NCI-H2171 (cell line): ENCODE measurements at regions not wholly inside any gene's neighbourhood (a gene's known extent, or its start where the extent isn't known, plus 50 kb on each side); places are given as distances from the start of the nearest gene placed in this dataset.
"Not testable (repeated sequence)": the region's sequence is repeated elsewhere in the genome, so short reads cannot be mapped to it uniquely, and the experiment has no call there.

ENCODE experiments used
- DNase-seq: peaks from one replicate; lab custom pipeline; 2025; lab: John Stamatoyannopoulos, UW

DNA sequence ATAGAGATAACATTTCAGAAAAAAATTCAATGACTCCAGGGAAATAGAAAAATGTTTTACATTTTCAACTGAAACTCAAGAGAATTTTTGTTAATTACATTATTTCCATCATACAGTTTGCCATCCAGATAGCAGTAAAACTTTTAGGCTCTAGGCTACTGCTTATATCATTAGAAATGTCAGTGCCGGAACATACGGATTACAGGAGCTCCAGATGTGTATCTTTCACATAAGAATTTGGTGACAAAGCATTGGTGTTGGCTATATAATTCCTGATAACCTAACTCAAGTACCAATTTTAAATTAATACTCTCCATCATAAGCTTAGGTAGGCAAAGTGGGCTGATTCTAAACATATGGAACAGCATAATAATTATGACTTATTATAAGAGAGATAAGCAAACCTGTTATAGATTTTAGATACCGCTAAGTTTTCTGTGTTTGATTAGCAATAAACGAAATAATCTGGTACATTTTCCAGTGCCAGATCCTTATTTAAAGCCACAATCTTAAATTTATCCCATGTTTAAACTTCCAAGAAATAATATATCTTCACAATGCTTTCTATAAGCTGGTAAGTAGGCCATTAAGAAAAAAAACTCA is 637.9 kb downstream of the NXPH1 start:
- DNase-seq: no peak

DNA sequence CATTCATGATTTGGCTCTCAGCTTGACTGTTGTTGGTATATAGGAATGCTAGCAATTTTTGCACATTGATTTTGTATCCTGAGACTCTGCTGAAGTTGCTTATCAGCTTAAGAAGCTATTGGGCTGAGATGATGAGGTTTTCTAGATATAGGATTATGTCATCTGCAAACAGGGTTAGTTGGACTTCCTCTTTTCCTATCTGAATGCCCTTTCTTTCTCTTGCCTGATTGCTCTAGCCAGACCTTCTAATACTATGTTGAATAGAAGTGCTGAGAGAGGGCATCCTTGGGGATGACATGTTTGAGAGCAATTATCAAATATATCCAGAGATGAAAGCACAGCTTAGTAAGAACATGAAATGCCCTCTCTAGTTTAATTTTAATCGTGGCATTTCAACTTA is 642.4 kb downstream of the NXPH1 start:
- not testable (repeated sequence) for DNase-seq

DNA sequence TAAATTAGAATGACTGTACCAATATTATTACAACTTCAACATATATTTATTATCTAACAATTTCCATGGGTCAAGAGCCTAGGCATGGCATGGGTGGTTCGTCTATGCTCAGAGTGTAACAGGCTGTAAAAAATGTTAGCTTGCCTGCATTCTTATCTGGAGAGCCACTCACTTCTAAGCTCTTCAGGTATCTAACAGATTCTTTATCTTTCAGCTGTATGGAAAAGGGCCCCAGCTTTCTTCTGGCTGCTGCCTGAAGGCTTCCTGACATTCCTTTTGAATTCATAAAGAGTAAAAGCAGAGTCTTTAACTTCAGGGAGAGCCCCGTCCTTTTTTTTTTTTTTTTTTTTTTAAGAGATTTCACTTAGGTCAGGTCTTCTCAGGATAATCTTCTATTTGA is 648.8 kb downstream of the NXPH1 start:
- no peak for DNase-seq

DNA sequence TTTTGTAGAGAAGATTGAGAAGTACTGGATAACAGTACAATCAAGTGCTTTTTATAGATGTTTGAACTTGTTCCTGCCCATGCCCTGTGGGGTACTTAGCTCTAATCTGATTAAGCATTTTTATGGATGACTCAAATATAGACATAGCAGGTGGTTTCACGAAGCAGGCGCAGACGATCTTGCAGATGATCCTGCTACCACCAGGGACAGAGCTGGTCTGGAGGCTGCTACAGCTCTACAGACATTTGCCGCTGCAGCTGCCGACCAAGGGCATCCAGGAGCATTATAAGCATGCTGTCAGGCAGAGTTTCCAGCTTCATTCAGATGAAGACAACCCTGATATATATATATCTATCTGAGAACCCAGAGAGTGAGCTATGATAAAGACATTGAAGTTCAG is 650.4 kb downstream of the NXPH1 start:
- no peak for DNase-seq

DNA sequence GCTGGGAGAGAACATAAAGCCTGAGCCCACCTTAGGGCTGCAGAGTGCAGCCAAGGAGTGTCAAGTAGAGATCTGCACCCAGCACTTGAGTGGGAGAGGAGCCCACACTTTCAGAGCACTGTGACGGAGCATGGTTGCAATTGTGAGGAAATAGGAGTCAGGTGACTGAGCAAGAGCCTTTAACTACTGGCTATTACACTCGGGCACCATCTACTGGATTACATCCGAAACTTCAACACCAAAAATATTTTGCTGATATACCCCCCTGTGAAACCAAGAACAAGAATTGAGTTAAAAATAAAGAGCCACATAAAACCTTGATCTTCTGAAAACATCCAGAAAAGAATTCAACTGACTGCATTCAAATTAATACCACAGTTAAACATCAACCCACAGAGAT is 657.9 kb downstream of the NXPH1 start:
- DNase-seq: peak; percentile 0

DNA sequence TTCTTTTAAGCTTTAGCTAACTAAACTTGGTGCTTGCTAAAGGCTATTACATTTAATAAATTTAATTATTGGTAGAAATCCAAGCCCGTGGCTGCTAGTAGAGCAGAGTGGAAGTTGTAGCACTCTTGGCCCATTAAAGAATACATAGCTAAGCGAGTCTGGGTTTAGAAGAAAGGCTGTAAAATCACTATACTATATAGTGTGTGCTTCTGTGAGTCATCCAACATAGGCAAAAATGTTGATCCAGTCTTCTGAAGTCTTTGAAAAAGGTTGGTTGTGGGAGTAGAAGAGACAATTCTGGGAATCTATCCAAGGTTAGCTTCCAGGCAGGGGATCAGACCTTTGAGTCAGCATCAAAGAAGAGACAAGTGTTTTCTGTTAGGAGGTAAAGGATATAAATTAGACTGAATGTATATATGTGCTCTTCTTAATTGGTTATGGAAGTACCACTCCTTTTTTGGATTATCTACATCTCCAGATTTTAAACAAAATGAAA is 664.2 kb downstream of the NXPH1 start:
- no peak for DNase-seq

DNA sequence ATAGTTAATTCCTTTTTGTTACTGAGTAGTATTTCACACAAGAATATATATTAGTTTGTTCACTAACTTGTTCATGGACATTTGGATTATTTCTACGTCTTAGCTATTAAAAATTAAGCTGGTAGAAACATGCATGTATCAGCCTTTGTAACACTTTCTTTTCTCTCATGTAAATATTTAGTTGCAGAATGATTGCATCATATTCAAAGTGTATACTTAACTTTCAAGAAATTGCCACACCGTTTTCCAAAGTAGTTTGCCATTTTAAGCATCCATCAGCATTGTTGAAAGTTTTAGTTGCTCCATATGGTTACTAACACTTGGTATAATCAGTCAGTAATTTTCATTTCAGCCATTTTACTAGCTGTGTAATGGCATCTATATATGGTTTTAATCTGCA is 666.9 kb downstream of the NXPH1 start:
- DNase-seq: no peak

DNA sequence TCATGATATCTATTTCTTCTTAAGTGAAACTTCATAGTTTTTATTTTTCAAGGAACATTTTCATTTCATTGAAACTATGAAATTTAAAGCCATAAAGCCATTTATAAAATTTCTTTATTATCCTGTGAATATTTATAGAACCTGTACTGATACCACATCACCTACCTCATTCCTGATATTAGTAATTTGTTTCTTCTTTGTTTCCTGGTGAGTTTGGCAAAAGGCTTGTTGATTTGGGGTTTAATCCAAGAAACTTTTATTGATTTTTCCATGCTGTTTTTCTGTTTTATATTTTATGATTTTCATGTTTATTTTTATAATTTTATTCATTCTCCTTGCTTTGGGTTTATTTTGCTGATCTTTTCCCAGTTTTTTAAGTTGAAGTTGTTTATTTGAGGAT is 669.4 kb downstream of the NXPH1 start:
- no peak for DNase-seq

DNA sequence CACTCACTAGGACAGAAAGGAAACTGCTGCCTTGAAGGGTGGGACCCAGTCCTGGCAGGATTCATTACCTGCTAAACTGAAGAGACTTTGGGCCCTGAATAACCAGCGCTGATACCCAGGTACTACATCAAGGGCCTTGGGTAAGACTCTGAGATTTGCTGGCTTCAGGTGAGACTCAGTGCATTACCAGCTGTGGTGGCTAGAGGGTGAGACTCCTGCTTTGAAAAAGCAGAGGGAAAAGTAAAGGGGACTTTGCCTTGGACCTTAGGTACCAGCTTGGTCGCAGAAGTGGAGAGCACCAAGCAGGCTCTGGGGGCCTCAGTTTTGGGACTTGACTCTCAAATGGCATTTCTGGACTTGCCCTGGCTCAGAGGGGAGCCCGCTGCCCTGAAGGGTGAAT is 673.3 kb downstream of the NXPH1 start:
- no peak for DNase-seq

DNA sequence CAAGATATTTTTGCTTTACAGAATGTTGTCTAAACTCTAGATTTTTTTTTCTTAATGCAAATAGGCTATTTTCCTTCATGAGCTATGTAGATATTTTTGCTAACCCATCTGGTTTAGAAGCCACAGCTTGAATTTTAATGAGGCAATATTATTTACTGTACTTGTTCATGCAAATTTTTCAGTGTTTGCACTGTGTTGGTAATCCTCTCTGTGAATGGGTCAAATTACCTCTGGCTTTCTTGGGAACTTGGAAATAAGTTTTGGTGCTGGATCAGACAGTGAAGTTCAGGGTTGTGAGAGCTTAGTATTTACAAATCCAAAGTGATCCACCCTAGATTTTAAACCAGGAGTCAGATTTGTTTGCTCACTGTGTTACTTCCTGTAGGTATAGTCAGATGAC is 686.9 kb downstream of the NXPH1 start:
- DNase-seq: no peak

DNA sequence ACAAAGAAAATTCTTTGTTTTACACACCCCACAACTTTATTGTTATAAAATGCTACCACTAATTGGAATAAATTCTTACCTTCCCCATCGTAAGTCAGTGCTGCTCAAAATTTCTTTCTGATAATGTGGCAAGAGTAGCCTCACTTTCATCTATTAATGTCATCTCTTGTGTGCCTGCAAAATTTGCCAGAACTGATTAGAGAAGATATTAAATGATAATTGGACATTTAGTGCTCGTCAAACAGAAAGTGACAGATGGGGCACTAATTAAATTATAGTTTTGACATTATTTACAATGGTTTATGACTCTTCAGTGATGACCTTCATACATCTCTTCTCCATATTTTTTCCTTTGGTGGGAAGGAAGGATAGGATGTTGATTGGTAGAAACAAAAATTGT is 690.9 kb downstream of the NXPH1 start:
- DNase-seq: no peak

DNA sequence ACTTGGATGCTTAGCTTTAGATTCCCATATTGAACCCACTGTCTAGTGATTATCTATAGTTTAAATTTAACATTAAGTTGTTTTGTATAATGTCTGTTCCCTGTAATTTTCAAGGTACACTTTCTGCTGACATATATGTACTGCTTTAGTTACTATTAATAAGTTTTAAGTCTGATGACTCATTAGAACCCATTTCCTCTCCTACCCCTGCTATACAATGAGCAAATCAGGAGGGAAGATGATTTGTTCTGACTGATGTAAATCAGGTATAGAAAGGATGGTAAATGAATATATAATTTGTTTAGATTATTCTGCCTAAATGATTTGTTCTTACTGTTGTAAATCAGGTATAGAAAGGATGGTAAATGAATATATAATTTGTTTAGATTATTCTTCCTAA is 691.8 kb downstream of the NXPH1 start:
- no peak for DNase-seq

DNA sequence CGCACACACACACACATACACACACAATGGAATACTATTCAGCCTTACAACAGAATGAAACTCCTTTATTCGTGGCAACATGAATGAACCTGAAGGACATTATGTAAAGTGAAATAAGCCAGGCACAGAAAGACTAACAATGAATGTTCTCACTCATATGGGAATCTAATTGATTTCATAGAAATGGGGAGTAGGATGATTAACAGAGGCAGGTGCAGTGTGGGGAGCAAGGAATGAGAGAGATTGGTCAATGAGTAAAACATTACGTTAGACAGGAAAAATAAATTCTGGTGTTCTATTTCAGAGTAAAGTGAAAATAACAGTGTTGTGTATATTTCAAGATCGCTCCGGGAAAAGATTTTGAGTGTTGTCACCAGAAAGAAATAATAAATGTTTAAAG is 694.5 kb downstream of the NXPH1 start:
- DNase-seq: no peak

DNA sequence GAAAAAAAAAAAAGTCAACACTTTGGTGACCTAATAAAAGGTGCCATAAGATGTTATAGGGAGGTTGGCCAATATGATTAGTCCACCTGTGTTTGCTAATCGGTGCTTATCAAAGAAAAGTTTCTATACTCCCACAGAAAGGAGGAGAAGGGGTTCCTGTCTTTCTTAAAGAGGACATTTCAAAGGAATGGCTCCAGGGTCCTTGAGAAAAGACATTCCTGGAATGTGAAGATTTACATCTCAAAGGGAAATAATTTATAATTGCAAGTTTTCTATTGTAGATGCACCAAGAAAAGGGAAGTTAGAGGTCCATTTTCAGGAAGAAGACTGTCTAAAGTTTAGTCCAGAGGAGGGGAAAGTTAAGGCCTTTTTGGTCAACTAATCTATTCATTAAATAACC is 715.3 kb downstream of the NXPH1 start:
- DNase-seq: no peak

DNA sequence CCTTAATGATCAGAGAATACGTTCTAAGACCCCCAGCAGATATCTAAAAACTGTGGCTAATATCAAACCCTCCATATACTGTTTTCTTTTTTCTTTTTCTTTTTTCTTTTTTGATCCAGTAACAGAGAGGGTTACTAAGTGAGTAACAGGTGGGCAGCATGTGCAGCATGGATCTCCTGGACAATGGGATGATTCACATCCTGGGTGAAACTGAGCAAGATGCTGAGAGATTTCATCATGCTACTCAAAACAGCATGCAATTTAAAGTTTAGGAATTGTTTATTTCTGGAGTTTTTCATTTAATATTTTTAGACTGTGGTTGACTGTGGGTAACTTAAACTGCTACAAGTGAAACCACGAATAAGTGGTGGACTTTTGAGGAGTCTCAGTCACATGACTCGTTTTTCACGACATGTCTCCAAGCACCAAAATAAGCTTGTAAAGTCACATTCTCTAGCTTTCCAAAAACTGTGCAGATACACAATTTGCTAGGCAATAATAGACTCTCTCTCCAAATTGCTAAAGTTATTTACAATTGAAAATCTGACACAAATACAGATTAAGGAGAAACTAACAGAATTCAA is 716.2 kb downstream of the NXPH1 start:
- DNase-seq: no peak

DNA sequence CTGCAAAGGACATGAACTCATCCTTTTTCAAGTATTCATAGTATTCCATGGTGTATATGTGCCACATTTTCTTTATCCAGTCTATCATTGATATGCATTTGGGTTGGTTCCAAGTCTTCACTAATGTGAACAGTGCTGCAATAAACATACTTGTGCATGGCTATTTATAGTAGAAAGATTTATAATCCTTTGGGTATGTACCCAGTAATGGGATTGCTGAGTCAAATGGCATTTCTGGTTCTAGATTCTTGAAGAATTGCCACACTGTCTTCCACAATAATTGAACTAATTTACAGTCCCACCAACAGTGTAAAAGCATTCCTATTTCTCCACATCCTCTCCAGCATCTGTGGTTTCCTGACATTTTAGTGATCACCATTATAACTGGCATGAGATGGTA is 730.3 kb downstream of the NXPH1 start:
- DNase-seq: not testable (repeated sequence)

DNA sequence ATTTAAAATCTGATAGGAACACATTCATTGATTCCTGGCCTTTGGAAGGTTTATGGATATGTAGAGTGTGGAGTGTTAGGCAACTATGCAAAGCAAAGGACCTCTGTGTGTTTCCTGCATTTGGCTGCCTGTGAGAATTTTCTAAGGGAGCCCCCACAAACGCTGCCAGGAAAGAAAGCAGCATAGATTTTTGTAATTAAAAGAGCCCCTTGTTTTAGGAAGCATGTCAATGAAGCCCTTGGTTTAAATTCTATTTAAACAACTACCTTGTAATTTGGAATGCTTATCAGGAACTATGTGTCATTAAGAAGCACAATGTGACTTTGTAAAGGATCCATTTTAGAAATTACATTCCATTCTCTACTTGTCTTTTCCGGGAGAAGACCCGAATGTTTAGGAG is 742.5 kb downstream of the NXPH1 start:
- DNase-seq: no peak

DNA sequence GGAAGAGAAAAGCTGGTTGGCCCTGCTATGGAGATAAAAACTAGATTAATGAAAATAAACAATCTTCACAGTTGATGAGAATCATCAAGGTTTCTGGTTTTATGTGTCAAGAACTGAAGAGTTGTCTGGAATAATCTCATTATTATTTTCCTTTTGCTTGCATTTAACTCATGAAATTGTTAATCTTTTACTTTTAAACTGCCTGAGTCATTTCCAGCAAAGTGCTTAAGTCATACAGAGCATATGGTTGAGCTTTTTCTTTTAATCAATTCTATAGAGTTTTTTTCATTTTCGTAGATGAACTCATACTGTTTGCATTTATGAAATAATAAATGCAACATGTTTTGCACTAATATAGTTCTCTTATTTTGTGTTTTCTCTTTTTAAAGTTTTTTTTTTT is 747.9 kb downstream of the NXPH1 start:
- DNase-seq: no peak

DNA sequence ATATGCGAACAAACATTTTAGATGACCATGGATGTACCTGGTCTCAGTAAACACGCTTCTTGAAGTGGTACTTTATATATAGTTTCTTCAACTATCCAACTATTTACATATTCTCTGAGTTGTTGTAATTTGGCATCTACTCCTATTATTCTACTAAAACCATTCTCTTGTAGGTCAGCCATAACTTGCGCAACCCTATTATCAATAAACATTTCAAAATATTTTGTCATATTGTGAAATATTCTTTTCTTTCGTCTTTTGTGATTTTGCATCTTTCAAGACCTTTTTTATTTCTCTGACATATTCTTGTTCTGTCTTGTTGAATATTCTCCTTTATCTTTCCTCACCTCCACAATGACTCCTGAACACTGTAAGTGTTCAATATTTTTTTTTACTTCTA is 753.3 kb downstream of the NXPH1 start:
- no peak for DNase-seq

DNA sequence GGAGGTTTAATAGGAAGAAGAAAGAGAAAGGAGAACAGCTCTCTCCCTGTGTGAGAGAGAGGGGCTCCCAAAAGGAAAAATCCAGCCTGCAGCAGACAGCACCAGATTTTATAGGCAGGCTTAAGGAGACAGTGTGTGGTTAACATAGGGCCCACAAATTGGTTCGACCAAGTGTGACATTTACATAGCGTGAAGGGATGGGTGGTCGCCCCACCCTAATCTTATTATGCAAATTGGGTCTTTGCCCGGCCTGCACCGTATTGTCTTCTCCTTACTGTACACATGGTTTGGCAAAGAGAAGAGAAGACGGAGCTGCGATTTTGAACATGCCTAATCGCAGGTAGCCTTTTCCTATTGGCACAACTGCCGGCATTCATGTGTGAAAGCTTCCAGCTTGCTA is 756.3 kb downstream of the NXPH1 start:
- no peak for DNase-seq

DNA sequence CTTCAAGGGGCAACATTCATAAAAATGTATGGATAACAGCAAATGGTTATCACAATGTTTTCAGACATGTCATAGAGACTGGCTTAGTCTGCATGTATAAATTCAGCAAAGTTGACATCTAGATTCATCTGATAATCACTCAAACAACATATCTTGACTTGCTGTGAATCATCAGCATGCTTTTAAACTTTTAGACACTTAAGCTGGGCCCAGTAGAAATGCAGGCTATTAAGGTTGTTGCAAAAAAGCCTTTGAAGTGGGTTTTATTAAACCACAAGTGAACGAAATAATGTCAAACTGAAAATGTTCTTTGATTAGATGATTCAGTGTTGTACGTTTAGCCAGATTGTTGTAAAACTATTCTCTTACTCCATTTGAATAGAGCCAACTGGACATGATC is 759.6 kb downstream of the NXPH1 start:
- DNase-seq: no peak

DNA sequence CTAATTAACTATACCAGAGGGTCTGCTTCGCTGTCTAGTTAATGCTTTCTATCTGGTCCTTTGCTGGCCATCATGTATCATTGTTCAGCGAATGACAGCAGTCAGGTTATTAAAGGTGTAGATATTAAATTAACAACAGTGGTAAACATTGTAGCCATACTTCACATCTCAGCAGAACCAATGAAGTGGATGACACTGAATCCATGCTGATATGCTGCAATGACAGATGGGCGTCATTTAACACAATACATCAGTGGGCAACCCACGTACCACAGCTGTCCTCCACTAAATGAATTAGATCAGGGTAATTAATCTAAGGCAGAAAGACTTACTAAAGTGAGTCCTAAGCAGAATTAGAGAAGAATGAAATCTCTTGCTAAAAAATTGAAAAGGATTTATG is 767.2 kb downstream of the NXPH1 start:
- peak; percentile 76 for DNase-seq

DNA sequence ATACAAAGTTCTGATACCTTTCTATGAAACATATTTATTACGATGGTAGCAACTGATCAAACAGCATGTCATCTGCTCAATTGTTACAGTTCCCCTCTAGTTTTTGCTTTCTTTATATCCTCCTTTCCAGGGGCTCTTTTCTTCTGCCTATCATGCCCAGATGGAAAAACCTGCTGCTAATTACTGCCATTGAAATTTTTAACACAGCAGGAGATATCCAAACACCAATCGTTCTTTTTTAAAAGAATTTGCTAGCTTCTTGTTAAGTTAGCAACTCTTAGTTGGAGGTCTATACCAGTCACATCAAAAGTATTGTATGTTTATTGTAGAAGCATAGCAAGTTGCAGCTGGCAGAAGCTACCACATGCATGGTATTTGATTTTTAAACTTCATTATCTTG is 768.5 kb downstream of the NXPH1 start:
- no peak for DNase-seq

DNA sequence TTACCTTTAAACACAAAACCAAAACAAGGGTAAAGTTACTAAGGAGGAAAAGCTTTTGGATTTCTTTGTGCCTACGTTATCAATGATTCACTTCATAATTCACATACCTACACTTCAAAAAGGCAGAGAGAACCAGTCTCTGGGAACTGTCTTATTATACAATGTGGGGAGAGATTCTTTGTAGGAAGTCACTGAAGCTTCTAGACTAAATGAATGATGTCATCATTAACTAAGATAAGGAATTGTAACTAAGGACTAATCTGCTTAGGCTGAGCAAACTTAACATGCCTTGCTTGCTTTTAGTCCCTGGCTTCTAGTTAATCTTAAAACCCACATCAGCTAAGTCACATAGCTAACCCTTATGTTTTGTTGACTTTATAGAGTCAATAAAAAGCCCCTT is 771.2 kb downstream of the NXPH1 start:
- no peak for DNase-seq
